ENCODE measurements at regions not wholly inside any gene's neighbourhood (a gene's known extent, or its start where the extent isn't known, plus 50 kb on each side); places are given as distances from the start of the nearest gene placed in this dataset.
"Not testable (repeated sequence)": the region's sequence is repeated elsewhere in the genome, so short reads cannot be mapped to it uniquely, and the experiment has no call there.

DNA sequence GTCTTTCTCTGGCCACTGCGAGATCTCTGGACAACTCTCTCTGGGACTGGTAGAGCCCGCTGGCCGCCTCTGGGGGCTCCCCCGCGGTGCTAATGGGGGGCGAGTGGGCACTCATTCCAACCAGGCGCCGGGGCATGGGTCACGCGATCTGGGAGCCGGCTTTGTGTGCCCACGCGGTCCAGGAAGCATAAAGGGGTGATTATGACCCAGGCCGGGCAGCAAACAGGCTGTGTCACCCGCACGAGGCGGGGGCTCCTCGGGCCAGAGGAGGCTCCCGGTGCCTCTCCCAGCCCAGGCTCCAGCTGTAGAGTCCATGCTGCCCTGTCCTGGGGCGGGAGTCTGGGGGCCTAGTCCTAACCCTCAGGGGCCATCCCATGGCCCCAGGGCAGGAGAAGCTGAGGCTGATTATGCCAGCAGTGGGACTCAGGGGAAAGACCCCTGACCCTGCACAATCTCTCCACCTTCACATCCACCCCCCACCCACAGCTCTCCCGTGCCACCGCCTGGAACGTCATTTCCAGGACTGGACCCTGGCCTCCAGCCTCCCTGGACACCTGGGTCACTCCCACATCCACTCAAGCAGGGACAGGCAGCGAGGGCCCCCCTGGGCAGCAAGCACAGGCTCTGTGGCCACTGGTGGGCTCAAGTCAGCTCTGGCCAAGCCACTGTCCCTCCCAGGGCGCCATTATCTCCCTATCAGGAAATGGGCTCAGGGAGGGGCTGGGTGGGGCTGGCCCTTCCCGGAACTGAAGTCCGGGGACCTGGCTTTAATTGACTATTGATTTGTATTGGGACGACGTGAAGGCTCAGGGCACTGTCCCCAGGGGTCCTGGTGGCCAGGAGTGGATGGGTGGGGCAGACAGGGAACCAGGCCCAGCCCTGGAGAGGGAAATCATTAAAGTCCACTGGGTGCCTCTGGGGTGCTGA is 50.0 kb downstream of the PTPRS start:
- DNase-seq (ENCODE audit: low read depth in 2 of 2) = no peak

DNA sequence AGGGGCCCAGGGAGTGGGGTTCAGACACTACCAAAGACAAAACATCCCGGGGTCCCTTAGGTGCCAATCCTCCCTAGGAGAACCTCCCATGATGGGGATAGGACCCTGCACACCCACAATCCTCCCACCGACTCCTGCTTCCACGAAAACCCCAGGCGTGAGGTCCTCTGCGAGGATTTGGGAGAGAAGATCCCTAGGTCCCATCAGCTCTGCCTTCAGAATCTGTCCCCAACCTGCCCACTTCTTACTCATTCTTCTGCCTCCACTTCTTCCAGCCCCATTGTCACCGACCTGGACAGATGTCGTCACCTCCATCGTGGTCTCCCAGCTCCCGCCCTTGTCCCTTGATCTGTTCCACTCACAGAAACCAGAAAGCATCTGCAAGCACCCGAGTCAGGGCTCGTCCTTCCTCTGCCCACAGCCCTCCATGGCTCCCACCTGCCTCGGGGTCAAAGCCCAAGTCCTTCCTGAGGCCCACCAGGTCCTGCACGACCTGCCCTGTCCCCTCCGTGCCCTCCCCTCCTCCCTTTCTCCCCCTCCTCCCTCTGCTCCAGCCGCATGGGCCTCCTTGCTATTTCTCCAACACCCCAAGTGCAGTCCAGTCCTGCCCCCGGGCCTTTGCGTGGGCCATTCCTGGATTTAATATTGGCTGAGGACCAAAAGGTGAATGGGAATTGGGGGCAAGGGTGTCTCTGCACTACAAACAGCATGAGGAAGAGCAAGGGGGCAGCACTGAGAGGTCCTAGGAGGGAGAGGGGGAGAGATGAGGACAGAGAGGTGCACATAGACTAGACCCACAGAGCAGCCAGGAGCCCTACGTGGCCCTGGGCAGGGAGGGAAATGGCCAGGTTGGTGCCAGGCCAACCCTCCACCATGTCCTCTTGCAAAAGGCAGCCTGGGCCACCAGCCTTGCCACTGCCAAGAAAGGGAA is 51.3 kb downstream of the PTPRS start:
- DNase-seq (ENCODE audit: low read depth in 2 of 2) = no peak

DNA sequence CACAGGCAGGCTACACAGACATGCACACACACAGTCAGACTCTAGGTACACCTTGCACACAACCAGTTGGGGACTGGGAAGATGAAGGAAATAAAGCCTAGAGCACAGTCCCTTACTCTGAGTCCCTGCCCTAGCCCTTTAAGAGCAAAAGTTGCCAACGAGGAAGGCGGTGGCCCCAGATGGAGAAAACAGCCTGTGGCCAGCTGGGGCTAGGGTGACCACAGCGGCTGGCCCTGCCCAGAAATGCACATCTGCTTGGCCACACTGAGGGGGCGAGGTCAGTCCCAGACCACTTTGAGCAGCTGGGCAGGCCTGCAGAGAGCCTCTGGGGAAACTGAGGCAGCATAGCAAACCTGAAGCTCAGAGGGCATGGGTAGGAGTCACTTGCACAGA is 52.3 kb downstream of the PTPRS start:
- DNase-seq (ENCODE audit: low read depth in 2 of 2) = no peak

DNA sequence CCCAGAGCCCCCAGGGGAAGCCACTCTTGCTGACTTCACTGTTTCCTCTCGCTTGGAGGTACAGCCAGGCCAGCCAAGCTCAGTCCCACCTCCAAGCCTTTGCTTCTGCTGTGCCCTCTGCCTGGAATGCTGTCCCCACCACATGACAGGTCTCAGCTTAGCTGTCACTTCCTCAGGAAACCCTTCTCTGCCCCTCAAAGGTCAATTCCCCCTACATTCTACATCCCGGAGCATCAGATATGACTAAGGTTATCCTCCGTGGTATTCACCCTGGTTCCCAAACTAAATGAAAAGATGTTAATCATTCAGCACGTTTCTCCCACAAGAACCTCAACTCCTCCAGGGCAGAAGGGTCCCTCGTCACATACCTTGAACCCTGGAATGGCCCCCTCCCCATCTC is 53.5 kb downstream of the PTPRS start:
- no peak for DNase-seq (ENCODE audit: low read depth in 2 of 2)

DNA sequence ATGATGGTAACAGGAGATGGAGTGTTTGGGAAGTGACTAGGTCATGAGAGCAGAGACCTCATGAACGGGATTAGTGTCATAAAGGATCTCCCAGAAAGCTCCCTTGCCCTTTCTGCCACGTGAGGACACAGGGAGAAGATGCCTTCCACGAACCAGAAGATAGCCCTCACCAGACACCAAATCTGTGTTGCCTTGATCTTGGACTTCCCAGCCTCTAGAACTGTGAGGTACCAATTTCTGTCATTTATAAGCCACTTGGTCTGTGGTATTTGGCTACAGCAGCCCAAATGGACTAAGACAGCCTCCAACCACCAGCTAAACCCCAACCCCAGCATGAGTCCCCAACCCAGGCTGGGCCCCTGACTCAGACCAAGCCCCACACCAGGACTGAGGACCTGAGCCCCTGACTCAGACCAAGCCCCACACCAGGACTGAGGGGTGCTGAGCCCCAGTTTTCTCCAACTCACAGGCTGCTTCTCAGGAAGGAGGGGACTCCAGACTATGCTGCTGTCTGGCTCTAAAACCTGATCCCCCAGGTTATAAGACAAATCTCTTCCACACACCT is 54.1 kb downstream of the PTPRS start:
- no peak for DNase-seq (ENCODE audit: low read depth in 2 of 2)

DNA sequence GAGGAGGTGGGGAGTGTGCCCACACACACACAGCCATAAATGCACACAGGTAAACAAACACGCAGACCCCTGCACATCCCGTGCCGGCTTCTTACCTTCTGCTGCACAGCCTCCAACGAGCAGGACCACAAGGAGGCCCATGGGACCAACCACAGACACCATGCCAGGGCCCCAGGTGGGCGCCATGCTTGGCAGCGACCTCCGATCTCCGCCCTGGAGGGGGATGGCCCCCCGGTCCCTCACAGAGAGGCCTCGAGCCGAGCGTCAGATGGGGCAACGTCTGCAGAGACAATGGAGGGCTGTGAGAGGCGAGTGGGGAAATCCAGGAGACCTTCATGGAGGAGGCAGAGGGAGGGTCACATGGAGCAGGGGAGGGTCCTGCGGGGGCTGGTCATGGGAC is 54.7 kb downstream of the PTPRS start:
- DNase-seq (ENCODE audit: low read depth in 2 of 2) = no peak

DNA sequence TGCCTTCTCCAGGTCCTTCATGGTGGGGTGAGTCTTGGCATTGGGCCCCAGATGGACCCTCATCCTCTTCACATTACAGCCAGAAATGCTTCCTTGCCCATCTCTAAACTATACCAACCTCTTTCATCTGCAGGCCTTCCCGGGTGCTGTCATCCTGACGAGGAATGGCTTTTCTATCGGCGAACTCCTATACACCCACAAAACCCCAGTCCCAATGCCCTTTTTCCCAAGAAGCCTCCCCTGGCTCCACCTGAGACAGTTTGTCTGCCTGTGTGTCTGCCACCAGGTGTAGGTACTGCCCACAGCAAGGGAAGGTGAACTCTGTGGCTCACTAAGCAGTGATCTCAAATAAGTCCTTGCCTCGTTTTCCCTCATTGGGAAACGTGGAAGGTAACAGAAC is 55.3 kb downstream of the PTPRS start:
- no peak for DNase-seq (ENCODE audit: low read depth in 2 of 2)

DNA sequence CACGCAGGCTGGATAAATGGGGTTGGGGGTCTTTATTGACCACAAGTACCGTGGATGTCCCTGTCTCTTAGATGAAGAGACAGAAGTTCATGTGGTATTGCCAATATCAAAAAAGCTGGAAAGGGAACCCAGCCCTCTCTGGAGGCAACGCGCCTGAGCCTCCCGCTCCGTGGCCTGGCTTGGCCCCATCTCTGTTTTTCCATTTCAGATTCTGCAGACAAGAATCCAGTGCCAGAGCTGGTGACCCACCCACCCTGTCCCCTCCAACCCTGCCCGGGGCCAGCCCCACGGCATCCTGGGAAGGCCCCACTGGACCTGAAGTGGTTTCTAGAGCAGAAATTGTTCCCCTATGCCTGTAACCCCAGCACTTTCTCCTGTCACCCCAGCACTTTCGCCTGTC is 57.7 kb downstream of the PTPRS start:
- no peak for DNase-seq (ENCODE audit: low read depth in 2 of 2)

DNA sequence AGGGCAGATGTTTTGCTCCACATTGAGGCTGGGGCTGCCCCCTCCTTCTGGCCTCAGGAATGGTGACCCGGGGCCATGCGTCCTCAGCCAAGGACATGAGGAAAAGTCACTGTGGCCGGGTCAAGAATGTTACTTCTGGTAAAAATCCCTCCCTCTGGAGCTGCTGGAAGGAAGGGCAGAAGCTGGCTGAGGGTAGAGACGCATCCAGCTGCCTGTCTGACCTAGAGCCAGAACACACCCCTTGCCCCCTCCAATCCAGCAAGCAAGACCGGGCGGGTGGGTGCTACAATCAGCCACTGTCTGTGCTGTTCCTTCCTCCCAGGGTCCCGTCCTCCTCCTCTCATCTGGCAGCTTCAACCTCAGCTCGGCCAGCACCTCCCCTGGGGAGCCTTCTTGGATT is 59.0 kb downstream of the PTPRS start:
- DNase-seq (ENCODE audit: low read depth in 2 of 2) = no peak

DNA sequence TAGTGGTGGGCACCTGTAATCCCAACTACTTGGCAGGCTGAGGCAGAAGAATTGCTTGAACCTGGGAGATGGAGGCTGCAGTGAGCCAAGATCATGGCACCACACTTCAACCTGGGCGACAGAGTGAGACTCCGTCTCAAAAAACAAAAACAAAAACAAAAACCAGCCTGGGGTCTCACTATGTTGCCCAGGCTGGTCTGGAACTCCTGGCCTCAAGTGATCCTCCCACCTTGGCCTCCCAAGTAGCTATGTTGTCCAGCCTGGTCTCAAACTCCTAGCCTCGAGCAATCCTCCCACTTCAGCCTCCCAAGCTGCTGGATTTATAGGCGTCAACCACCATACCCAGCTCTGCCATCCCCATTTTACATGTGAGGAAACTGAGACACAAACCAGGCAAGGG is 64.9 kb downstream of the PTPRS start:
- DNase-seq (ENCODE audit: low read depth in 2 of 2) = not testable (repeated sequence)

DNA sequence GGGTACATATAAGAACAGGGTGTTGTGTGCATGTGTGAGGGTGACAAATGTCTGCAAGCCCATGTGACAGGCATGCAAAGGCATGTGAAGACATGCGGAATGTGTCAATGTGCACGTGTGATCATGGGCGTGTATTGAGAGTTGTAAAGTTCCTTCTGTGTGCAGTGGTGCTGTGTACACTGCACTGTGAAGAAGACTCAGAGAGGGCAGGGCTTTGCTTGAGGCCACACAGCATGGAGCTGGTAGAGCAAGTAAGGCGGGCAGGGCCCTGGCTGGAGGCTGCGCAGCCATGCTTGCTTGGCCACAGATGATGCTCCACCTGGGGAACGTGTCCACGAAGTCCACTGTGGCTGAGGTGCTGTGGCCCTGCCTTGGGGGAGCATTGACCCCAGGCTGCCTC is 66.8 kb downstream of the PTPRS start:
- DNase-seq (ENCODE audit: low read depth in 2 of 2) = no peak

DNA sequence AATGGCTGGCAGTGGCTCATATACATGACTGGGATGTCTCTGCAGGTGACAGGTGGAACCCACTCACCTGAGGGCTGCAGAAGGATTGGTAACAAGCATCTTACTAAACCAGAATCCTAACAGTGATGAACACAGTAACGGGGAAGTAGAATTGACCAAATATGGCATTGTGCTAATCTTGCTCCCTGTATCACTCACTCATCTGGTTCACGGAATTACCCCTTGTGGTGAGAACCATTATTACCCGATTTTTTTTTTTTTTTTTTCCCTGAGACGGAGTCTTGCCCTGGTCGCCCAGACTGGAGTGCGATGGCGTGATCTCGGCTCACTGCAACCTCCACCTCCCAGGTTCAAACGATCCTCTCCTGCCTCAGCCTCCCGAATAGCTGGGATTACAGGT is 69.5 kb downstream of the PTPRS start:
- DNase-seq (ENCODE audit: low read depth in 2 of 2) = no peak

DNA sequence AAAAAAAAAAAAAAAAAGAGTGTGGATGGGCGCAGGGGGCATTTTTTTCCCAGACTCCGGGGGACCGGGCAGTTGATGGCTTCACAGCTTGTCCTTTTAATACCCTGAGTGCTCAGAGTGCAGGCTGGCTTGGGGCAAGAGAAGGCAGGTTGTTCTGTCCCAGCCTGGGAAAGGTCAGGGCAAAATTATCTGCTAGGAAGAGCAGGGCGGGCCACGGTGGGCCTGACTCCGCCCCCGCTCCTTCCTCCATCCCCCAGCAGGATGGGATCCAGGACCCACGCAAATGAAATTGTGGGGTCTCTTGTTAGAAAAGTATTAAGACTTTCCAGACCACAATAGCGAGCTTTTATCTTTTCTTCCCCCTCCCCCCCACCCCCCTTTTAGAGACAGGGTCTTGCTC is 70.7 kb downstream of the PTPRS start:
- DNase-seq (ENCODE audit: low read depth in 2 of 2) = no peak

DNA sequence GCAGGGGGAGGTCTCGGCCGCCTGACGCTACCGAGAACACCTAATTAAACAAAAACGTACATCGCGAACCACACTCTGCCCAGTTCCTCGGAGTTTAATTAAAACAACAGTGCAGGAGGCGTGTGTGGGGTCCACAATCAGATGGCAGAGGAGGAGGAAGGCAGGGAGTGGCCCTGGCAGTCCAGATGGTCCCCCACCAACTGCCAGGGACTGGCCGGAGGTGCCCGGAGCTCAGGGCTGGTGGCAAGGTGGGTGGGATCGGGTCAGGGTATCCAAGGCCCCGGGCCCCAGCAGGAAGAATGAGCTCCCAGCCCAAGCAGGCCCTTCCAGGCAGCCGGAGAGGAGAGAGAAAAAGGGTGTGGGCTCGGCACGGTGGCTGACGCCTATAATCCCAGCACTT is 71.3 kb downstream of the PTPRS start:
- no peak for DNase-seq (ENCODE audit: low read depth in 2 of 2)

DNA sequence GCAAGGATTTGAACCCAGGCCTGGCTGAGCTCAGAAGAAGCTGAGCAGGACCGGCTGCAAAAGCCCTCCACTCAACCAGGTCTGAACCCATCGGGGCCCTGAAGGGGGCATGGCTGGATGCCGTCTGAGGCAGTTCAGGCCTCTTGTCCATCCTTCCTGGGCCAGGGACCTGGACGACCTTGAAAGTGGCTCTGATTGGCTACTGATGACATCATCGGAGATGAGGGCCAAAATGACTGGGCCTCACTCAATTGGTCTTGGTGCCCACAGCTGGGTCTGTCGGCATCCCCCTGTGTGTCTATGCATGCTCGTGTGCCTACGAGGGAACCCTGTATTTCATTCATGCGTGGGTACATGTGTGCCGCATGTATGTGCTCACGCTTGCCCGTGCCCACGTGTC is 71.8 kb downstream of the PTPRS start:
- no peak for DNase-seq (ENCODE audit: low read depth in 2 of 2)

DNA sequence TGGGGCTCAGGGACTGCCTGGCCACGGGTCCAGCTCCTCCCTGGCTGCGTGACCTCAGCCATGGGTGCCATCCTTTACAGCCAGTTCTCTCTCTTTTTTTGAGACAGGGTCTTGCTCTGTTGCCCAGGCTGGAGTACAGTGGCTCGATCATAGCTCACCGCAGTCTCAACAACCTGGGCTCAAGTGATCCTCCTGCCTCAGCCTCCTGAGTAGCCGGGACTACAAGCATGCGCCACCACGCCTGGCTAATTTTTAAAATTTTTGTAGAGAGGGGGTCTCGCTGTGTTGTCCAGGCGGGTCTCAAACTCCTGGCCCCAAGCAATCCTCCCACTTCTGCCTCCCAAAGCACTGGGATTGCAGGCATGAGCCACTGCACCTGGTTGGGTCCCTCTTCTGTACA is 75.4 kb downstream of the PTPRS start:
- no peak for DNase-seq (ENCODE audit: low read depth in 2 of 2)

DNA sequence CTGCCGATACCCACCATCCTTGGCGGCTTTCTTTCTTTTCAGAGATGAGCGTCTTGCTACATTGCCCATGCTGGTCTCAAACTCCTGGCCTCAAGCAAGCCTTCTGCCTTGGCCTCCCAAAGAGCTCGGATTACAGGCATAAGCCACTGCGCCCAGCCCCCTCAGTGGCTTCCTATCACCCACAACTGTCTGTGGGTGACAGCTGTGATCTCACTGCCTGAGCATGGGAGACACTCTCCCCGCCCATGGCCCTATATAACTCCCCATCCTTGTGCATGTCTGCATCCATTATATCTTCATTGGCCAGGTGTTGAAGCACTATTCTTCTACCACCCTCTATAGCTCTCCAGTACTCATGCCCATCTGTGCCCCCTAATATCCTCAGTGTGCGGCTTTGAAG is 76.2 kb downstream of the PTPRS start:
- DNase-seq (ENCODE audit: low read depth in 2 of 2) = no peak

DNA sequence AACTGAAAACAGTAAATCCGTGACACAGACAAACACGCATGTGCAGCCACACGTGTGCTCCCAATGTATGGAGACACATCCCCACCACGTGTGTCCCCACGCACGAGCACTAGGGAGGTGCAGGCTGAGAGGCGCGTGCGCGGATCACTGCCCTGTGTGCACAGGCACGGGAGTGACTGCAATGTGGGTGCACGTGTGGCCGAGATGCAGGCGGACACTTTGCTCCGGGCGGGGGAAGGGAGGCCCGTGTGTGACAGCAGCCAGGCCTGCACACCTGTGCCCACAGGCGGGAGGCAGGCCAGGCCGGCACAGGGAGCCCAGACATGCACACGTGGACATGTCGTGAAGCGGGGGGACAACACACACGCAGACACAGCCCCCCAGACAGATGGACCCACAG is 77.0 kb downstream of the PTPRS start:
- no peak for DNase-seq (ENCODE audit: low read depth in 2 of 2)

DNA sequence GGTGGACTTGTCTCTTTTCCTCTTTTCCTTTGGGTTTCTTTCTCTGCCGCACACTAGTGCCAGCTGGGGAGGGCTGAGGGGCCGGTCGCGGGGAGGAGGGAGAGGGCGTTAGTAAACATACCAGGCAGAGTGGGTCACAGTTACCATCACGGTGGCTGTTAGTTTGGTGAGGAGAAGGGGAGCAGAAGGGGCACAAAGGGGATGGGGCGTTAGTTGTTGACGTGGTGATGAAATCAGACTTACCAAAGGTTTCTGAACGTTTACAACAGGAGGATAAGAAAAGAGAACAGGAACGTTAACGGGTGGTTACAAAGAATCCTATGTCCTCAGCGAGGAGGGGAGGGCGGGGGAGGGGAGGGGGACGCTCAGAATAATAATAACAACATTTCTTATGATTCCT is 77.9 kb downstream of the PTPRS start:
- no peak for DNase-seq (ENCODE audit: low read depth in 2 of 2)

DNA sequence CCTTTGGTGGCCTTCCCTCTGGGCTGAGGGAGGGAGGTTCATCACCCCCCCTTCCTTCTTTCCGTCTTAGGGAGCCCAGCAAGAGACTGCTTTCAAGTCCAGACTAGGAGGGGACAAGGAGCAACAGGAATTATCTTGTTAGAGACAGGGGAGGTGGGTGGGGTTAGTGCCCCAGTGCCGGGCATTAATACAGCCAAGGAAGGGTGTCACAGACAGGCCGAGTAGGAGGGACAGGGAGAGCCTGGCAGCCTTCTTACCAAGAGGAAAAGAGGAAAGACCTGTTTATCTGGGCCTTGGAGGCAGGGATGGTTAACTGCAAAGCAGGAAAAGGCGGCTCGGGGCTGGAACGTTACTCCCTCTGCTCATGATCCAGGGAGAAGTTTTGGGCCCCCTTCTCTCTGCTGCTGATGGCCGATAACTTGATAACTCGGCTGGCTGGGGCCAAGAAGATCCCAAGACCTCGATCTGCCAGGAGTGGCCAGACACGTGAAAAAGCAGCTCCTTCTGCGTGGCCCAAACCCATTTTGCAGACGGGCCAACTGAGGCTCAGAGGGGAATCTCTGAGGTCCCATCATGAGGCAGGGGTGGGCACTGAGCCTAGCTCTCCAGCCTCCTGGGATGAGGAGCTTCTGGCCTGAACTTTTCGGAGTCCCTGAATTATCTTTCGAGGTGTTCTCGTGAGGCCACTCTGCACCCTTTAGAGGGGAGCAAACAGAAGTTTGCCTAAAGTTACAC is 79.3 kb downstream of the PTPRS start:
- DNase-seq (ENCODE audit: low read depth in 2 of 2) = no peak

DNA sequence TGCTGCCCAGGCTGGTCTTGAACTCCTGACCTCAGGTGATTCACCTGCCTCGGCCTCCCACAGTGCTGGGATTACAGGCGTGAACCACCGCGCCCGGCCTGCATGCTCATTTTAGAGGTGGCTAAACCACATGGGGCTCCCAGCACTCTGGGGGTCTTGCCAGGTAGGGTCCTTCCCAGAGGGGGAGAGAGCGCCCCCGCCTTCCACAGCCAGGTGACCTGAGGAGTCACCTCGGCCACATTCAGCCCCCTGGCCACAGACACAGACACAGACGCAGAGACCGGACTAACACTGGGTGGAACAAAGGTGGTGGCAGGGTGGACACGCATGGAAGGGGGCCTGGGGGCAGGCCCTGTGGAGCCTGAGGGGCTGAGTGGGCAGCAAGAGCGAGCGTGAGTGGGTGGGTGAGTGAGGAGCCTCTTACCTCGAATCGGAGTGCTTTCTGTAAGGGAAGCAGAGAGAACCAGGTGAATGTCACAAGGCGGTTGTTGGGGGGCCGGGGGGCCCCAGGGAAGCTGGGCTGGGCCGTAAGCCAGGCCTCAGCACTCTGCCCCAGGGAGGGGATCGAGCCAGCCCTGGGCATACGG is 80.1 kb downstream of the PTPRS start:
- no peak for DNase-seq (ENCODE audit: low read depth in 2 of 2)

DNA sequence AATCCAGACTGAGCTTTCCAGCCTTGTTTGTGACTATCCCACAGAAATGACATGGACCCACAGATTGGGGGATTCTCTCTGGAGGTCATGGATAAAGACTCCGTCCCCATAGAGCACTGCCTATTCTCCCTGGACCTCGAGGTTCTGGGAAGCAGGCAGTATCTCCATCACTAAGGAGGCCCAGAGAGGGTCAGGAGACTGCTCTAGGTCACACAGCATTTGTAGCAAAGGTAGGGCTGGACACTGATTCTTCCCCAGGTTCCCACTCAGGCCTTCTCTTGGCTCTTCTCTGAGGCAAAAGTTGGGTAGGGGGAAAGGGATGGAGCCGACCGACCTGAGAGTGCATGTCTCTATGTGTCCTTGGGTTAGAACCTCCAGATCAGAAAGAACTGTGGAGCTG is 80.9 kb downstream of the PTPRS start:
- no peak for DNase-seq (ENCODE audit: low read depth in 2 of 2)
